Bronchial epithelial cell (primary cell): ENCODE measurements at regions not wholly inside any gene's neighbourhood (a gene's known extent, or its start where the extent isn't known, plus 50 kb on each side); places are given as distances from the start of the nearest gene placed in this dataset.

ENCODE experiments used
- DNase-seq: peaks from one replicate; pipeline ENCODE4 v3.0.0-alpha.2; 2010; ENCODE audit warnings: low read depth
- FAIRE-seq: peaks from 2 replicates; lab custom pipeline; 2011; peaks lifted over from hg19 to GRCh38; lab: Jason Lieb, UNC
- H3K27me3 ChIP-seq: 2 replicates; pipeline ENCODE4 v1.5.1; 2011; ENCODE audit warnings: low read length; ENCODE audit not compliant: control insufficient read depth, insufficient read depth
- H3K36me3 ChIP-seq: 2 replicates; pipeline ENCODE4 v1.5.1; 2011; ENCODE audit warnings: low read length; ENCODE audit not compliant: control insufficient read depth, insufficient read depth
- H3K4me3 ChIP-seq: 2 replicates; pipeline ENCODE4 v1.5.1; 2011; ENCODE audit warnings: mild to moderate bottlenecking, low read depth, low read length, control low read depth
- TF ChIP-seq, protein P1 (sequence below): IDR thresholded peaks from 2 replicates; pipeline ENCODE4 v1.5.1; 2011; ENCODE audit warnings: mild to moderate bottlenecking, moderate library complexity, low read length, control low read depth, inconsistent platforms; ENCODE audit not compliant: insufficient read depth, severe bottlenecking

- Histone ChIP-seq H3K27me3 (no peaks in the 10 kb centered on the region), H3K4me3 (no peak overlapping the region), H3K36me3 (no peaks in the 10 kb centered on the region)
- TF ChIP-seq, protein P1, sequence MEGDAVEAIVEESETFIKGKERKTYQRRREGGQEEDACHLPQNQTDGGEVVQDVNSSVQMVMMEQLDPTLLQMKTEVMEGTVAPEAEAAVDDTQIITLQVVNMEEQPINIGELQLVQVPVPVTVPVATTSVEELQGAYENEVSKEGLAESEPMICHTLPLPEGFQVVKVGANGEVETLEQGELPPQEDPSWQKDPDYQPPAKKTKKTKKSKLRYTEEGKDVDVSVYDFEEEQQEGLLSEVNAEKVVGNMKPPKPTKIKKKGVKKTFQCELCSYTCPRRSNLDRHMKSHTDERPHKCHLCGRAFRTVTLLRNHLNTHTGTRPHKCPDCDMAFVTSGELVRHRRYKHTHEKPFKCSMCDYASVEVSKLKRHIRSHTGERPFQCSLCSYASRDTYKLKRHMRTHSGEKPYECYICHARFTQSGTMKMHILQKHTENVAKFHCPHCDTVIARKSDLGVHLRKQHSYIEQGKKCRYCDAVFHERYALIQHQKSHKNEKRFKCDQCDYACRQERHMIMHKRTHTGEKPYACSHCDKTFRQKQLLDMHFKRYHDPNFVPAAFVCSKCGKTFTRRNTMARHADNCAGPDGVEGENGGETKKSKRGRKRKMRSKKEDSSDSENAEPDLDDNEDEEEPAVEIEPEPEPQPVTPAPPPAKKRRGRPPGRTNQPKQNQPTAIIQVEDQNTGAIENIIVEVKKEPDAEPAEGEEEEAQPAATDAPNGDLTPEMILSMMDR: no peak
- DNase-seq (no peak), FAIRE-seq (no peak)
These were observed 808.2 kb downstream of the SUCLG1 start for GRCh38 chr2:83650898-83651297.

- DNase-seq (no peak), FAIRE-seq (no peak)
- Histone ChIP-seq H3K36me3 (no peaks in the 10 kb centered on the region), H3K27me3 (no peaks in the 10 kb centered on the region), H3K4me3 (no peak overlapping the region)
- TF ChIP-seq, protein P1: no peak
These were observed 808.9 kb downstream of the SUCLG1 start for GRCh38 chr2:83650161-83650560.

DNA sequence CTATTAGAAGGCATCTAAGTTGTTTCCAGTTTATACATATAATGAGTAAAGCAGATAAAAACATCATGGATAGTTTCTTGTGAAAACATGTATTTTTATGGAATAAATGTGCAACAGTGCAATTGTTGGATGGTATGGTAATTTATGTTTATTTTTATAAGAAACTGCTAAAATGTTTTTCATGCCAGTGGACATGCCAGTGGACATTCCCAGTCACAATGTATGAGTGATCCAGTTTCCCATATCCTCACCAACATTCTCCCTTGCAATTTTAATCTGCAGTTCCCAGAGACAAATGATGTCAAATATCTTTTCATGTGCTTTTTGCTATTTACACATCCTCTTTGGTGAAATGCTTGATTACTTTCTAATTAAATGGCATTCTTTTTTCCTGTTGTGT lies 818.6 kb downstream of the SUCLG1 start:
- TF ChIP-seq, protein P1: no peak
- Histone ChIP-seq H3K36me3 (no peaks in the 10 kb centered on the region), H3K4me3 (no peak overlapping the region), H3K27me3 (no peaks in the 10 kb centered on the region)
- no peak for DNase-seq
- FAIRE-seq: no peak

DNA sequence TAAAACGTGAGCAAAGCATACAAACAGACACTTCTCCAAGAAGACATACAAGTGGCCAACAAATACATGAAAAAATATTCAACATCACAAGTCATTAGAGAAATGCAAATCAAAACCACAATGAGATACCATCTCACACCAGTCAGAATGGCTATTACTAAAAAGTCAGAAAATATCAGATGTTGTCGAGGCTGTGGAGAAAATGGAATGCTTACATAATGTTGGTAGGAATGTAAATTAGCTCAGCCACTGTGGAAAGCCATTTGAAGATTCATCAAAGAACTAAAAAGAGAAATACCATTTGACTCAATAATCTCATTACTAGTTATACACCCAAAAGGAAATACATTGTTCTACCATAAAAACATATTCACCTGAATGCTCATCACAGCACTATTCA lies 825.7 kb downstream of the SUCLG1 start:
- FAIRE-seq (no peak), DNase-seq (no peak)
- Histone ChIP-seq H3K27me3 (no peaks in the 10 kb centered on the region), H3K4me3 (no peak overlapping the region), H3K36me3 (no peaks in the 10 kb centered on the region)
- TF ChIP-seq, protein P1: no peak

DNA sequence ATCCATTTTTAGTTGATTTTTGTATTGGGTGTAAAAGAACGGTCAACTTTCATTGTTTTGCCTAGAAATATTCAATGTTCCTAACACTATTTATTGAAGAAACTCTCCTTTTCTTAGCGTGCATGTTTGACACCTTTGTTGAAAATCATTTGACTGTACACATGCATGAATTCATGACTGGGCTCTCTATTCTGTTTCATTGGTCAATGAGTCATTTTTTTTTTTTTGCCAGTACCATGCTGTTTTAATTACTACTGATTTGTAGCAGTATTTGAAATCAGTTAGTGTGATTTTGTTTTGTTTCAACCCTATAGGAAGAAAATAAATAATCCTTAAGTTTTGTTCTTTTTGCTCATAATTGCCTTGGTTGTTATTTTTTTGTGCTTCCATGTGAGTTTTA lies 828.7 kb downstream of the SUCLG1 start:
- Histone ChIP-seq H3K4me3 (no peak overlapping the region), H3K27me3 (no peaks in the 10 kb centered on the region), H3K36me3 (no peaks in the 10 kb centered on the region)
- DNase-seq: no peak
- FAIRE-seq: no peak
- TF ChIP-seq, protein P1: no peak

DNA sequence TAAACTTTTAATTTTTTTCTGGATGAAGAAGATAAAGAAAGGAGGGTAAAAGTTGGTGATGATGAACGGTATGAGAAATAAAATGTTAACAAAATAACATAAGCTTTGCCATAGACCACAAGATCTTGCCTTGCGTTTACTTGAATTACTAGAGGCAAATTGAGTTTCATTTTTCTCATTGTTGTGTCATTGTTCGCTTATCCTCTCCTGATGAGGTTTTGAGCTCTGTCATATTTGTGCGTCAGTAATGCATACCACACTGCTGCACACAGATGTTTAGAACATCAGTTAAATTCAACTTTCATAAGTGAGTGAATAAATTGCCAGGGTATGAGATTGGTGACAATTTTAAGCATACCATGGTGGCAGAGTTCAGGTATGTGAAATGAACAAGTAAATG lies 843.6 kb downstream of the SUCLG1 start:
- FAIRE-seq: no peak
- TF ChIP-seq, protein P1: no peak
- no peak for DNase-seq

More for the DNA sequence above, 843.6 kb downstream of the SUCLG1 start:
- Histone ChIP-seq H3K36me3 (no peaks in the 10 kb centered on the region), H3K27me3 (no peaks in the 10 kb centered on the region), H3K4me3 (no peak overlapping the region)
